Middle frontal gyrus (tissue), 1 donor: ENCODE measurements at regions not wholly inside any gene's neighbourhood (a gene's known extent, or its start where the extent isn't known, plus 50 kb on each side); places are given as distances from the start of the nearest gene placed in this dataset.
"Not testable (repeated sequence)": the region's sequence is repeated elsewhere in the genome, so short reads cannot be mapped to it uniquely, and the experiment has no call there.

Source experiments
- DNase-seq: peaks from one replicate; pipeline ENCODE4 v3.0.0-alpha.2; 2015; ENCODE audit warnings: low spot score; ENCODE audit errors: extremely low spot score

DNA sequence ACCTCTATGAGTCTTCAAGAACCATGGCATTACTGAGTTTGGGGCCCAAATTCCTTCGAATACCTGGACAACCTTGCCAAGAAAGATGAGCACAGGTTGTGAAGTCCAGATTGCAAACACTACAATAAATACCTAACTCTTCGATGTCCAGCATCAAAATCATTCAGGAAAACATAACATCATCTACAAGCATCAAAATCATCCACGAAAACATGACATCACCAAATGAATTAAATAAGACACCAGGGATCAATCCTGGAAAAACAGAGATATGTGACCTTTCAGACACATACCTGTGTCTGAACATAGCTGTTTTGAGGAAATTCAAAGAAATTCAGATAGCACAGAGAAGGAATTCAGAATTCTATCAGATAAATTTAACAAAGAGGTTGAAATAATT lies 262.0 kb upstream of the KITLG start:
- DNase-seq: no peak

DNA sequence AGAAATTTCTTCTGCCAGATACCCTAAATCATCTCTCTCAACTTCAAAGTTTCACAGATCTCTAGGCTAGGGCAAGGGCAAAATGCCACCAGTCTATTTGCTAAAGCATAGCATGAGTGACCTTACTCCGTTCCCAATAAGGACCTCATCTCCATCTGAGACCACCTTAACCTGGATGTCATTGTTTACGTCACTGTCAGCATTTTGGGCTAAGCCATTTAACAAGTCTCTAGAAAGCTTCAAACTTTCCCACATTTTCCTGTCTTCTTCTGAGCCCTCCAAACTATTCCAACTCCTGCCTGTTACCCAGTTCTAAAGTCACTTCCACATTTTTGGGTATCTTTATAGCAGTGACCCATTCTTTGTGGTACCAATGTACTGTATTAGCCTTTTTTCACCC lies 259.2 kb upstream of the KITLG start:
- no peak for DNase-seq

DNA sequence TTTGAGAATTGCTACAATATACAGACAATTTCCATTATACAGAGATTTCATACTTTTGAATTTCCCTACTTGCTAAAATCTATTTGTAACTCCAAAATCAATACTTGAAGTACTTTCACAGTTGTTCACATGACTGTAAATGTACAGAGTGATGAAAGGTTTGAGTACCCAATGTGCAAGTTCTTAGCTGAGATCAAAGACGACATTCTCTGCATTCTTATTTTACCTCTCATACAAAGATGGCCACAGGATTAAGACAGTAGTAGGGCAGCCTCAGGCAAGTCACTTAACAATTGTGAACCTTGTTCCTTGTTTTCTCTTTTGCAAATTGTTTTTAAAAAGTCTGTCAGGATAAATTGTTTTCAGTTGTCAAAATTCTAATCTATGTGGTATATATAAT lies 255.9 kb upstream of the KITLG start:
- no peak for DNase-seq

DNA sequence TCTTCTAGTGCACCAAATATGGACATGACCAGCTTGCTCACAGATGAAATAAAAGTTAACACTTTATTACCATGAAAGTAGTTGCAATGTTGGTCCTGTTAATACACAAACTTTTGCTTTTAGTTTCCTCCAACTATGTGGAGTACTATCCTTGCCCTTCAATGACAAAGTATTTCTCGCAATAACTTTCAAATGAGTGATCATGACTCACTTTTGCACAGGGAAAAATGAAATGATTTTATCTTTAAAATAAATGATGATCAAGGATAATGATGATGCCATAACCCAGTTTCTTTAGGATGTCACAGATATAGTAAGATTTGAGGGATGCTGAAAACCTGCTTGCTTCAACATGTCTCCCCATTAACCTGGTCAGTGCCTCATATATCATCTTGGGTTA lies 254.0 kb upstream of the KITLG start:
- no peak for DNase-seq

DNA sequence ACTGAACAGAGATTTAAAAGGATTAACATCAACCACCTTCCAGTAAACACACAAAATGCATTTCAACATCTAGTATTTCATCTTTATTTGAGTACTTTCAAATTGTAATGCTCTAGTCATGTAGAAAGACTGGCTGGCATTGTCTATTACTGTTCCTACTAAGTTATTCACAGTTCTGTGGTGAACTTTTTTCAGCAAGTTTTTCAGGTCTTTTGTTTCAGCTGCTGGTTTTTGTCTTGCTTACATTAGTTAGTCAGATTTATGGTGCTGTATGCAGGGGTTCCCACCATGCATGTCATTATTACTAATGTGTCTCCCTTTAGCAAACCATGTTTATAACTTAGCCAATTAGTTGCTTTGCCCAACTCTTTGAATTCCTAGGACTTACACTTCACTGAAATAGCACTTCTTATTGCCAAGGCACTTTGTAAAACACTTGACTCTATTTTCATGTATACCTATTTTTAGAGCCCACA lies 253.4 kb upstream of the KITLG start:
- no peak for DNase-seq

DNA sequence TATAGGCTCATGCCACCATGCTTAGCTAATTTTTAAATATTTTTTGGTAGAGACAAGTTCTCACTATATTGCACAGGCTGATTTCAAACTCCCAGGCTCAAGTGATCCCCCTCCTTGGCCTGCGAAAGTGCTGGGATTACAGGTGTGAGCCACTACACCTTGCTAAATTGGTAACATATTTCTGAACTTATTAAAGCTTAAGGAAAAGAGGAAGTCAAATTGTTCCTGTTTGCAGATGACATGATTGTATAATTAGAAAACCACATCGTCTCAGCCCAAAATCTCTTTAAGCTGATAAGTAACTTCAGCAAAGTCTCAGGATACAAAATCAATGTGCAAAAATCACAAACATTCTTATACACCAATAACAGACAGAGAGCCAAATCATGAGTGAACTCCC lies 248.3 kb upstream of the KITLG start:
- not testable (repeated sequence) for DNase-seq

DNA sequence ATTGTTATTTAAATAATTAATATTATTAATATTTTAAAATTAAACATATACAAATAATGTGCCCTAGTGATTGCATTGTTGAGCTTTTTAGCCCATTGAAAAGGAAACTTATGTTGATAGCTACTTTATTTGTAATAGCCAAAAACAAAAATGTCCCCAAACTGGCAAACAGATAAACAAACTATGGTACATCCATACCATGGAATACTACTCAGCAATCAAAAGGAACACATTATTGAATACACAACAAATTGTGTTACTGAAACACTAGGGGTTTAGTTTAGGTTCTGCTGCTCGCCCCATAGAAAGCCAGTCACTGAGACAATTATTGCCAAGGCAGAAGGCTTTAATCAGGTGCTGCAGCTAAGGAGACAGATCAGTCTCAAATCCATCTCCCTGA lies 239.7 kb upstream of the KITLG start:
- DNase-seq: no peak

DNA sequence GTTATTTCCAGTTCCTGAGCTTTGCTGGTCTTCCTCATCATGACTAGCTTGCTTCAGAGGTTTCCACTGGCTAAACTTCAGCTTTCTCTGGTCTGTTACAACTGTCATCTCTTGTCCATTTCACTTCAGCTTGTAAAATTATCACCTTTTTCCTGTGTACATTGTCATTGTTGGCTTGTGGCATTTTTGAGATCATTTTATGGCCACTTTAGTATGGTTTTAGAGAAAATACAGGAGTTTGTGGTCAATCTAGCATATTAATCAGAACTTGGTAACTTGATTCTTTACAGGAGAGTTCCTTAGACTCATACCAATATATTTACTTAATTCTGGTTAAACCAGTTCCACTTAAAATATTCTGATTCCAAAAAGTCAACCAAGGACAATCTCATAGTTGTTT lies 235.9 kb upstream of the KITLG start:
- no peak for DNase-seq

DNA sequence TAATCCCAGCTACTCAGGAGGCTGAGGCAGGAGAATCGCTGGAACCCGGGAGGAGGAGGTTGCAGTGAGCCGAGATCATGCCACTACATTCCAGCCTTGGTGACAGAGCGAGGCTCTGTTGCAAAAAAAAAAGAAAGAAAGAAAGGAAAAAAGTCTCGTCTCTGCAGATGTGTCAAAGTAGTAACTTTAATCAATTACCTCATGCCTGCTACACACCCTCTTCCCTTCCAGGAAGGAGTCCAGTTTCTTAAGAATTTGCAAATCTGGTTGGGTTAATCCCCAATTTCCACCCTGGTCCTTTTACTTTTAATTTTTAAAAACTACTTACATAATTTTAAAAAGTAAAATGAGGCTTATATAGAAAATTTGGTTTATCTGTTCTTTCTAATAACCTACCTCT lies 234.5 kb upstream of the KITLG start:
- no peak for DNase-seq

DNA sequence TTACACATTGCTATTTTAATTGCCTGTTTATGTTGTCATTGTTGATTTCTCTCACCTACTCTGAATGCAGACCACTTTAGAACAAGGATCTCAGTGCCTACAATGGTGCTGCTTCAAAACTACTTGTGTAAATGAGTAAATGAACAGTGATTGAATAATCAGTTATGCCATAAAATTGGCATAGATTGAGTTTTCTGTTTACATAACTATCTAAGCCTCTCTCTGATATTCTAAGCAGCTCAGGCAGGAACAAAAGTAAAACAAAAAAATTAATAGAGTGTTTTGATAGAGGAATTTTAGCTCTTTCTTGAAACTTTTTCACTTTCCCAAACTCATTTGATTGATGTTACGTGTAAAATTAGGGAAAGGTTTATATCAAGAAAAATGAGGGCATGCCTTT lies 232.3 kb upstream of the KITLG start:
- no peak for DNase-seq

DNA sequence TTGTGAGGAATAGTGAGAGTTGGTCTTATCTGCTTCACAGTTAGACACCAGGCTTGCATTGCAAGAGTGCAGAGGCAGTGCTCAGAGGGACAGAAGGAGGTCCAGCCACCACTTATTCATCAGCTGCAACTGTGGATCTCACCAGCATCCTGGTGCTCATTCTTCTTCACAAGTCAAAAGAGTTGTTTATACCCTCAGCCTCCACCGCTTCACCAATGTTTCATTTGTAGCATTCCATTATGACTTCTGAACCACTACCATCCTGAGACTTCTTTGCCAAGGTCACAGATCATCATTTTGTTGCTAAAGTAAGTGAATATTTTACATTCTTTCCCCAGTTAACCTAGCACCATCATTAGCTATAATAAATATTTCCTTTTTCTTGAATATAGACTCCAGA lies 230.5 kb upstream of the KITLG start:
- no peak for DNase-seq

DNA sequence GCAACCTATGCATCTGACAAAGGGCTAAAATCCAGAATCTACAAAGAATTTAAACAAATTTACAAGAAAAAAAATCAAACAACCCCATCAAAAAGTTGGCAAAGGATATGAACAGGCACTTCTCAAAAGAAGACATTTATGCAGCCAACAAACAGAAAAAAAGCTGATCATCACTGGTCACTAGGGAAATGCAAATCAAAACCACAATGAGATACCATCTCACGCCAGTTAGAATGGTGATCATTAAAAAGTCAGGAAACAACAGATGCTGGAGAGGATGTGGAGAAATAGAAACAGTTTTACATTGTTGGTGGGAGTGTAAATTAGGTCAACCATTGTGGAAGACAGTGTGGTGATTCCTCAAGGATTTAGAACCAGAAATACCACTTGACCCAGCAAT lies 229.6 kb upstream of the KITLG start:
- not testable (repeated sequence) for DNase-seq

DNA sequence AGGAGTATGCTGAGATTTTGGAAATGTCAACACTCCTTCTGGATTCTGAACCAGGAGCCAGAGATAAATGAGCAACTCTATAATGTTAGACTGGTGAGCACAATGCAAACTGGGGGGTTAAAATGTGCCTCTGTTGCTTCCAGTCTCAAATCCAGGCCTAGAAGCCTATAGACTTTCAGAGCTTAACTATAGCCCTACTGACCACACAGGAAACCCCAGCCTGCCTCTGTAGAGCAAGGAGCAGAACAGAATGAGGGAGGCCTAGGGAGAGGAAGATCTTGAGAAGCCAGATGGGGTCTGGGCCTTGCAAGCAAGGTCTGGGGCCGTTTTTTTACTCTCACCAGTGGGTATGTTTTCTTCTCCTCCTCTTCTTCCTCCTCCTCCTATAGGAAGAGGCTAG lies 225.4 kb upstream of the KITLG start:
- DNase-seq: no peak

DNA sequence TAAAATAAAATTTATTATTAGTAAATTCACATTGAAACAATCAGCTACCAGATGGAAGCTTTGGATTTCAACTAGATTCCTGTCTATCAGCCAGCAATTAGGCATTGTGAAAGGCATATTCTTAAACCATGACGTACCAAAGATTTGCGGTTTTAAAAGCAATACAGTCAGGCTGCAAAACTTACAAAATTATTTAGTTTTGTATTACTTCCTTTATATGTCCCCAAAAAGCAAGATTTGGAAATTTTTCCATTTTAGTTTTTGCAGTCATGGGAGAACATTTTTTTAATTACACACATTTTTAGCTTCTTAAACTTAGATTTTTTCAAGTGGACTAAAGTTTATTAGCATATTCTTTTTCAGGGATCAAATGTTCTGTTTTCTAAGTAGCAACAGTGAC lies 225.0 kb upstream of the KITLG start:
- DNase-seq: no peak

DNA sequence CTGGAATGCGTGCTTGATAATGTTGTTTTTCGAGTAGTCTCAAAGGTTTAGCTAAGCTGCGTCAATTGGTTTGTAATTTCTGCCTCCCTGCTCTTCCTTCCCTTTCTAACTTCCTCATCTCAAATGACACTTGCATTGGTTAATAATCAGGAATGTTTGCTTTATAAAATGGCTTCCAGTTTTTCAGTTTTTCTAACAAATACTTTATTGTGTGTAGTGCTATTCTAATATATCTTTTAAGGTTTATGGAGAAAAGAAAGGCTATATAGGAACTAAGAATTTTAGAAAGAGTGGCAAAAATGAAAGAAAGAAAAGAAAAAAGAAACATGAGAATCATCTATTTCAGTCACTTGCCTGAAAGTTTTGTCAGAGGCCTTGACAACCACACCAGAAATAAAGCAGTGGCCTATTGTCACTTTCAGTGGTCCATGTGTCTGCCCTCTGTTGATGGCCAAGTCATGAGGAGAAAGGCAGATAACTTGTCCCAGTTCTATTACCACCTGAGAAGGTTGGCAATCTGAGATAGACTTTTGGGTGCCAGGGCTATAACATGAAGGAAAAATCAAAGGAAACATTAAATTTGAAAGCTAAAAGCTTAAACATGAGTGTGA lies 221.9 kb upstream of the KITLG start:
- no peak for DNase-seq

DNA sequence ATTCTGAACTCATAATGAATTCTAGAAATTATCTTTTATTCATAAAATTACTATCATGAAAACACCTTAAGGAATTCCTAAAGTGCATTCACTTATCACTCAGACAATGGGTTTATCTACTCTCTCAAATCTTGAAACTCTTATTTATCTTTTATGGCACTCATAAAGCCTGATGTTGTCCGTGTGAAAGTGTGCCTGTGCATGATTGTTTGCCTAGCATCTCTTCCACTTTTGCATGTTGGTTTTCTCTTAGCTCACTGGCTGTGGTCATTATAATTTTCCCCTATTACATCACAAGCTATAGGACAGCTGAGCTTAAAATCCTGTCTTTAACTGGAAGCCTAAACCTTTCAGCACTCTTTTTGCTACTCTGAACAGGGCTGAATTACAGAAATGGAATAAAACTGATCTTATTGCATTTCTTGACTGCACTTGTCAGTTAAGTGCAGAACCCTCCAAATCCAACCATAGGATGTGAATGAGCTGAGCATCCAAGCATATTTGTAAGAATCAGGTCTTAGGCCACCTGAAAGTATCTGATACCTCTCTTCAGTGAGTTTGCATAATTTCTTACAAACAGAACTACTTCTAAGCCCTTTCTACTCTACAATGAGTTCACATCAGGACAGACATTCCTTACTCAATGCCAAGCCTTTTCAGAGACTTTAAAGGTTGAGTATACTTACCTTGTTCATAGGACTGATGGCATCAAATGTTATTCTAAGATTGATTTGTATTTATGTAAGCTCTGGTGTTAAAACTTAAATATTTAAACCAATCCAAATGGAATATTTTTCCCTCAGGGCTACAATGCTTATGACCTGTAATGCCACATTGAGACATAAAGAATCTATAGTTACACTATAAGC lies 221.2 kb upstream of the KITLG start:
- DNase-seq: no peak

DNA sequence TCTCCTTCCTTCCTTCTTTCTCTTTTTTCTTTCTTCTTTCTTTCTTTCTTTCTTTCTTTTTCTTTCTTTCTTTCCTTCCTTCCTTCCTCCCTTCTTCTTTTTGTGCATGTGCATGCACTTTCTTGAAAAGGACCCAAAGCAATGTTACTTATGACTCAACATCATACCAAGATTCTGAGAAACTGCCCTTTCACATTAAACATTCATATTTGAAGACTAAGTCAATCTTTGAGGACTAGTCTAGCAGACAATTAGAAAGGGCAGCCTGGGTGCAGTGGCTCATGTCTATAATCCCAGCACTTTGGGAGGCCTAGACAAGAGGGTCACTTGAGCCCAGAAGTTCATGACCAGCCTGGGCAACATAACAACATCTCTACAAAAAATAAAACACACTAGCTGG lies 212.8 kb upstream of the KITLG start:
- DNase-seq: no peak

DNA sequence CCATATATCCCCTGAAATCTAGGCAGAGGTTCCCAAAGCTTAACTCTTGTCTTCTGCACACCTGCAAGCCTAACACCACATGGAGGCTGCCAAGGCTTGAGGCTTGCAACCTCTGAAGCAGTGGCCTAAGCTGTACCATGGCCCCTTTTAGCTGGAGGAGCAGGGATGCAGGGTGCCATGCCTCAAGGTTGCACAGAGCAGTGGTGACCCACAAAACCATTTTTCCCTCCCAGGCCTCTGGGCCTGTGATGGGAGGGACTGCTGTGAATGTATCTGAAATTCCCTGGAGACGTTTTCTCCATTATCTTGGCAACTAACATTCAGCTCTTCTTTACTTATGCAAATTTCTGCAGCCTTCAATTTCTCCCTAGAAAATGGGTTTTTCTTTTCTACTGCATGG lies 210.0 kb upstream of the KITLG start:
- DNase-seq: no peak

DNA sequence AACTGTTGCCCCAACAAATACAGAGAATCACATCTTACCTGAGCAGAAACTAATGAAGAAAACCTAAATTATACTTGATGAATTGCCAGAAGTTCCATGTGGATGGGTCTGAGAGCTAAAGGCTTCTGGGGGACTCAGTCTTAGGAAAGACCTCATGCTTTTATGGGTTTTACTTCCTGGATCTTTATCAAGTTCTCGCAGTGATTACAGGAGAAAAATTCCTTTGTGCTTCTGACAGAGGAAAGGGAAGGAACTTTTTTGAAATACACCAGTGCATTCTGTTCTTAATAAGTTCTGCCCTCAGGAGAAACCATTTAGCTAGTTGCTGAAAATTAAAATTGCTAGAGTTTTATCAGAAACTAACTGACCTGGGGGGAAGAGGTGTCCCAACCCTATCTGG lies 203.9 kb upstream of the KITLG start:
- no peak for DNase-seq

DNA sequence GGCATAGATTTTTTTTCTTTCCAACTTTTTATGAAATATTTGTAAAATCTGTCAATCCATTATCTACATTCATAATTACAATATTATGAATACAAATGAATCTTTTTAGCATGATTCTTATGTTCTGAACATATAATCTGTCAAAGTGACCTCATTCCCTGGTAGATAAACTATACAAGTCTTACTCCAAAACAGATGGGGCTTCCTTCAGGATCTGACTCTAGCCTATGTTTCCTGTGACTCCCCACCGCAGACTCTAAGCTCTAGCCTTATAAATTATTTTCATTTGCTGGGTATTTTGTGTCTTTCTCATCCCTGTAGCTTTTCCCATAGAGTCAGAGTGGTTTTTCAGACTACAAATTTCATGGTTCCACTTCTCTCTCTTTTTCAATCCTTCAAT lies 202.1 kb upstream of the KITLG start:
- no peak for DNase-seq

DNA sequence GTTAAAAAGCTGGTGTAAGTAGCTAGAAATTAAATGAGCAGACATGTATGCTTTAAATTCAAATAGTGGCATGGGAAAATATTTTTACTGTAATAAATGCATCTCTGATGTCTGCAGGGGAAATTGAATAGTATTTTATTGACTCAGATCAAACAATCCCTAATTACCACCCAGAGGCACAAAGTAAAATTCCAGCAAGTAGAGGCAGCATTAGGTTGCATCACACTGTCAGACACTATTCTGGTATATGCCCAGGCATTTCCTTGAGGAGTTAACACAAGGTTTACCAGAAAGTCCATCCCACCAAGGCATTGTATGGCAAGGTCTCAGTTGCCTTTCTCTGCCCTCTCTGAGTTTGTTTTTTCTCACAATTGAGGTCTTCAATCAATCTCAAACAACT lies 201.6 kb upstream of the KITLG start:
- DNase-seq: no peak

DNA sequence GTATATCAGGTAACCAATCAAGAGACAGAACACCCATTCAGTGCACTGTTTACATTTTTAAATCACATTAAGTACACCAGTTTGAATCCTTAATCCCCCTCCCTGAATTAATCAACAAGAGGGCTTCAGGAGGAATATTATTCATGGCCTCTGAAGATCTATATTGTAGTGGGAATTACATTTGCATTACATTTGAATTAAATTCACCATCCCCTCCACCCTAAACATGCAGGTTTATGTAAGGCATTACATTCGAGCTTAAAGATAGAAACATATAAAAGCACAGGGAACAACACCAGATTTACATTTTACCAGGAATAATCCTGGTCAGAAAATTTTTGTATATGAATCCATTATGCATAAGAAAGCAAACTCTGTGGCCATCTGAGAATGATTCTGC lies 197.8 kb upstream of the KITLG start:
- DNase-seq: no peak

DNA sequence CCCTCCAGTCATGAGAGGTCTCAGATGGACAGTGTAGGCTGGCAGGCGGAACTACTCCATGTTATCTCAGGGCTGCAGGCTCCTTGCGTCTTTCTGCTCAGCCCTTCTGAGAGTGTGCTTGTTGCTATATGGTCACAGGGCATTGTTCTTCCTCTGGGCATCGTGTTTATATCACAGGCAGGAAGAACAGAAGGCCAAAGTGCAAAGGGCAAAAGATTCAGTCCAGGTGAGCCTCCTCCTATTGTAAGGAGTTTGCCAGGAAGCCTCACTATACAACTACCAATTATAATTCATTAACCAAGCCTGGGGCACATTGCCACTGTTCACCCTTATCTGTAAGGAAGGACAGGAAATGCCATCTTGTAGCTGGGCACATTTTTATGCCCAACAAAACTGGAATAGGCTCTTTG lies 195.5 kb upstream of the KITLG start:
- no peak for DNase-seq
